ENCODE measurements at regions not wholly inside any gene's neighbourhood (a gene's known extent, or its start where the extent isn't known, plus 50 kb on each side); places are given as distances from the start of the nearest gene placed in this dataset.
"Not testable (repeated sequence)": the region's sequence is repeated elsewhere in the genome, so short reads cannot be mapped to it uniquely, and the experiment has no call there.

DNA sequence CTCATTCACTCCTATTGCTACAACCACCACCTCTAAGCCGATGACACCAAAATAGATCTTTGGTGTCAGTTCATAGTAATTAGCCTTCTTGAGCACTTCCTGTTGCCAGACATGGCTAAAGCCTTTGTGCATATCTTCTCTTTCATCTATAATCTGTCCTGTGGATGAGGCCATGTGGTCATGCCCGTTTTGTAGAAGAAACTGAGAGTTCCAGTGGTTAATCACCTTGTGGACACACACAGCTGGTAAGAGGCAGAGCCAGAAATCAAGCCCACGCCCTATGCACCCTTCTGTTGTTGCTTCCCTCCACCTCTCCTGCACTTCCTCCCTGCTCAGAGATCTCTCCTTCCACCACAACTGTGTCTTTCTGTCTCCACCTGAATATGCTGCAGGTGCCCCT is 285.1 kb upstream of the PFKP start:
- no peak for DNase-seq

DNA sequence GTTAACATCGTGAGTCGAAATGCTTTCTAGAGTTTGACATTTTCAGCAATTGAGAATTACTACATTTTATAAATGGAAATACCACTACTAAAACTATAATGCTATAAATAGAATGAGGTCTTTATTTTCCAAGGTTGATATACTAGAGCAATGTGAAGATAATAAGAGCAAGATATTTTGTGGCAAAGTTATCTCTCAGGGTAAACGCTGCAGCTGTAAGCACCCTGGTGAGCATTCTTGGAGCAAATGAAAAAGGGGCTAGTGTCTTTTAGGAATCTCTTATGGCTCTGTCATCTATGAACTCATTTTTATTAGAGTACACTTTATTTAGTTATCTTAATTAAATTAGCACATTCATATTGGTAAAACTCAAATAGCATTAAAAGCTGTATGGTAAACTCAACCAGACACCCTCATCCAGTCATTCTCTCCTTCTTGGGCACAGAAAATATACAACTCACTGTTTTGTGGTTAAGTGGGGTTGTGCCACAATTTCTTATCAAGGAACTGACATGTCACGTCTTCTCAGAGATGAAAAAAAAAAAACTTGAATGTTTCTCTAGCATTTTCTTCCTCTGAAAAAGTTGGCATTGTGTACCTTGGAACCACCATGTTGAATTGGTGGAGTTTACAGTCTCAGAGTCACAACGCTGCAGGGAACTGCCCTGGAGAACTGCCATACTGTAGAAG is 289.5 kb upstream of the PFKP start:
- DNase-seq, result no peak

DNA sequence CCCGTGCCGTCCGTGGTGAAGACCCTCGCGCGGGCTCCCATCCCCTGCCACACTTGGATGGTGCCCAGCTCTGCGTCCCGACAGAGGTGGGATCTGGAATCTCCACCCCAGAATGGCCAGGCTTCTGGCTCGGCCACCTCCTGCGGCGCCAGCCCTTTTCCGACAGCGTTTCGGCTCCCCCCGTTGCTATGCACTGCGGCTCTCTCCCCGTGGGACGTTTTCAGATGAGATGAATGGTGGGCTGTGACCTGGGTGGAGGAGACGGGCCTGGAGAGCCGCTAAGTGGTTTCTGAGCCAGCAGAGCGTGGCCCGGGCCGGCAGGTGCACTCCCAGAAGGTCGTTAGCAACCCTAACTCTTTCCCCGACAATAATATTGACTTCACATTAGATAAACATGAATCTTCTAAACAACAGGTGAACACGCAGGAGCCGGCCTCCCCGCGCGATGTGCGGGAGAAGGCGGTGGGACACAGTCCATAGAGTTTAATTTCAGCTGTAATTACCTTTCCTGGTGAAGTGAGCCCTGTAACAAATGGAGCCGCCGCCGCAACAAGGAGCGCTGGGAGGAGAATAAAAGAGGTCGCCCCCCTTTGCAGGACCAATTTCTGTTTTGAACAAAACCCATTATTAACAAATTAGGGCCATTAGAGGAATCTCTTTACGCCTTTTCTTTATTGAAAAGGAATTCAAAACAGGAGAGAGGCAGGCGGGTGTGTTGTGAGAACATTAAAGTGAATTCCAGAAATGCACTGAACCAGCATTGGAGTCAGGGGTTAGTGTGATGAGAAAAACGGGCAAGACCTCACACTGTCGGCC is 294.3 kb upstream of the PFKP start:
- DNase-seq, result no peak

DNA sequence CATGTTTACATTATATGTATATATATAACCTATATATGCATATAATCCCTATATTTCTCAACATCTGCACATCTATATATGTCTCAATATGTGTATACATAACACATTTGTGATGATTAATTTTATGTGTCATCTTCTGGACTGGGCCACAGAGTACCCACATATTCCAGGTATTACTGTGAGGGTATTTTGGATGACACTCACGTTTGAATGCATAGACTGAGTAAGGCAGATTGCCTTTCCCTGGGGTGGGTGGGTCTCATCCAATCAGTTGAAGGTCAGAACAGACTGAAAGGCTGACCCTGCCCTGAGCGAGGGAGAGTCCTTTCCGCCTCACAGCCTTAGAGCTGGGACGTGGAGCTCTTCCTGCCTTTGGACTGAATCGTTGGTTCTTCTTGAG is 295.2 kb upstream of the PFKP start:
- DNase-seq, result no peak

DNA sequence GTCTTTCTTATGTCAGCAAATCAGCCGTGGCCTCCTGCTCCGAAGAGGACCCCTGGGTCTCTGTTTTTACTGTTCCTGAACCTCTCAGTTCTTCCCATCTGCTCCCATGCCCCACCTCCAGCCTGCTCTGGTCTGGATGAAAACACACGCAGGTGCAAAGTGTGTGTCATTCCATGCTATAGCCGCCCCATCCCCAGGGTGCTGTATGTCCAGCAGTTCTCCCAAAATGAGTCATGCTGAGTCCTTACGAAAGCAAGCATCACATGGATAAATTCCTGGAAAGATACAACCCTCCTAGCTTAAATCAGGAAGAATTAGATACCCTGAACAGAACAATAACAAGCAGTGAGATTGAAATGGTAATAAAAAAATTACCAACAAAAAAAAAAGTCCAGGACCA is 300.1 kb upstream of the PFKP start:
- DNase-seq, result not testable (repeated sequence)

DNA sequence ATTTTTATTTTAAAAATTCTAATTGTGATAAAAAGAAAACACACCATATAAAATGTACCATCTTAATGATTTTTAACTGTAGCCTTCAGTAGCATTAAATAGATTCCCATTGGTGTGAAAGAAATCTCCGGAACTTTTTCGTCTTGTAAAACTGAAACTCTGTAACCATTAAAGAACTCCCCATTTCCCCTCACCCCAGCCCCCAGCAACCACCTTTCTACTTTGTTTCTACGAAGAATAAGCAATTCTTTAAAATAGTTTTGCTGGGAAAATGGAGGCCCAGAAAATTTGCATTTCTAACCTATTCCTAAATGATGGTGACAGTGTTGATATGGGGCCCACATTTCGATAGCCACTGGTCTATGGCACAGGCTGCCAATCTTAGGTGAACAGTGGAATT is 305.4 kb upstream of the PFKP start:
- DNase-seq, result no peak

DNA sequence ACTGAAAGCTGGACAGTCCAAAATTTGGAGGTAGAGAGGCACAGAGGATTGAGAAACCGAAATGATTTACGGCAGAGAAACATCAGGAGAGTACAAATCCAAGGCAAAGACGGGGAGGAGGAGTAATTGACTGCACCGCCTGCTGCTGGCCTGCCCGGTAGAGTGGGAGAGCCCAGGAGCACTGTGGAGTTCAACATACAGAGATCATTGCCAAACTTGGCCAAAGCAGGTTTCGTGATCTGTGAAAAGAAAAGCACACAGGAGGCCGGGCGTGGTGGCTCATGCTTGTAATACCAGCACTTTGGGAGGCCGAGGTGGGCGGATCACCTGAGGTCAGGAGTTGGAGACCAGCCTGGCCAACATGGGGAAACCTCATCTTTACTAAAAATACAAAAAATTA is 306.0 kb upstream of the PFKP start:
- no peak for DNase-seq

DNA sequence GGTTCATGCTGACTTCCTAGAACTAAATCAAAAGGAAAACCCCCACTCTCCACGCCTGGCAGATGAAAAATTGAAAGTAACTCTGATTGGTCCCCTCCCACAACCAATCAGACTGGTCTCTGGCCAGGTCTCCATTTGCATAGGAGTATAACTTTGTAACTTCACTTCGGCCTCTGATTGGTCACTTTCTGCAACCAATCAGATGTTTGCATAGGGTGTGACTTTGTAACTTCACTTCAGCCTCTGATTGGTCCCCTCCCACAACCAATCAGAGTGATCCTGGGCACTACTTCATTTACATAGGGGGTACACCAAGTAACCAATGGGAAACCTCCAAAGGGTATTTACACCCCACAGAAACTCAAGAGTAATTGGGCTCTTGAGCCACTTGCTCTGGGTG is 306.6 kb upstream of the PFKP start:
- DNase-seq, result no peak

DNA sequence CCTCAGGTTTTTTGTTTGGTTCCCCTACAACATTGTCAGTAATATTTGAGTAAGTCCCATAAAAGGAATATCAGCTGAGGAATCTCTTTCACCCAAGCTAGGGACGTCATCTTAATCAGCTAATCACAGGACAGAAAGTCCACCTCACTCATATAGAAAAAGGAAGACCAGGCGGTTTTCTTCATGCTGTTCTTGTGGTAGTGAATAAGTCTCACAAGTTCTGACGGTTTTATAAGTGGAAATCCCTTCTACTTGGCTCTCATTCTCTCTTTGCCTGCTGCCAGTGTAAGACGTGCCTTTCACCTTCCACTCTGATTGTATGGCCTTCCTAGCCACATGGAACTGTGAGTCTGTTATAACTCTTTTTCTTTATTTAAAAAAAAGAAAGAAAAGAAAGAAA is 308.1 kb upstream of the PFKP start:
- DNase-seq, result no peak

DNA sequence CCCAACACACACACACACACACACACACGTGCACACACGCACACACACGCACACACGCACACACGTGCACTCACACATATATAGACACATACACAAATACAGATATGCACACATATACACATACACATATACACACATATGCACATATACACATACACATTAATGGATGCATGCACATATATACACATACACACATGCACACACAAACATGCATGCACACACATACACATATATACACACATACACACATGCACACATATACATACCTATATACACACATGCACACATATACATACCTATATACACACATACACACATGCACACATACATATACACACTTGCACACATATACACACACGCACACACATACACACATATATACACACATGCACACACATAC is 312.4 kb upstream of the PFKP start:
- DNase-seq, result no peak

DNA sequence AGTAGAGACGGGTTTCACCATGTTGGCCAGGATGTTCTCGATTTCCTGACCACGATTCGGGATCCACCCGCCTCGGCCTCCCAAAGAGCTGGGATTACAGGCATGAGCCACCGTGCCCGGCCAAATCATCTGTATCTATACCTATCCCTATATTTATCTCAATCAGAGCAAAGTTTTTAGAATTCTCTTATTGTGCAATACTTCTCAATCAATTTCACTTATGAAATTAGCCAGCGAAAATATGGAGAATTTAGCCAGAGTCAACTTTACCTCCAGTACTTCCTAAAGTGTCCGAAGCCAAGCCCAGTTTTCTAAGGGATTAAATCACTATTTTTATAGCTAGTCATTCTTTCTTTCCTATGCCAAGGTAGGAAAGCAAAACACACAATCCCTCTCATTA is 319.1 kb upstream of the PFKP start:
- DNase-seq, result no peak

DNA sequence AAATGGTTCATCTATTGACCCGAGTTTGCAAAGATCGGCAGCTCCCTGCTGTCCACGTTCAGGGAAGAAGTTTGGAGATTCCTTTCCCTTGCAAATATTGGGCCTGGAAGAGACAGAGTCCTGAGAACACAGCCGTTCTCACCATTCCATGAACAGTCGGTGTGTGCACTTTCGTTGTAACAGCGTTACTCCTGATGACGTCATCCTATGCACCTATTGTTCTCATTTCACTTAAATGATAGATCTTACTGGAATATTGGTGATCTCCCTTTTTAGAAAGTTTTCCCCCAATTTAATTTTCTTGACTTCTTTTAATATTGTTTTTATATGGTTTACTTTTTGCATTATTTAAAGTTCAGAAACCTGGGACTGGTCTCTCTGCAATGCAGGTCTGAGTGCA is 320.7 kb upstream of the PFKP start:
- DNase-seq, result no peak

DNA sequence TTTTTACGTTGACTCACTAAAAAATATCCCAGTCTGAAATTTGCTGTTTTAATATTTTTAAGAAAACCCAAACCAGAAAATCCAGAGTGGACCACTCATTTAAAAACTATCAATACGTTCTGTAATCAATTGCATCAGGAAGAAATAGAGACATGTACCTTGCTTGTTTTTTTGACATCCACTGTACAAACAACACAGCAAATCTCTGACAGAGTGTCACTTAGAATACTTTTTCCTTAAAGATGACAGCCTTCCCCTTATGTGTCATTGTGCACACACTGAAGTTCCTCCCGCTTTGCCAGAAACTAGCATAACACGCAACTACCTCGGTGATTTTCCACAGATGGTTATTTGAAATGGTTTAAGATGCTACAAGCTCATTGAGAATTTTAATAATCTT is 321.7 kb upstream of the PFKP start:
- DNase-seq, result no peak

DNA sequence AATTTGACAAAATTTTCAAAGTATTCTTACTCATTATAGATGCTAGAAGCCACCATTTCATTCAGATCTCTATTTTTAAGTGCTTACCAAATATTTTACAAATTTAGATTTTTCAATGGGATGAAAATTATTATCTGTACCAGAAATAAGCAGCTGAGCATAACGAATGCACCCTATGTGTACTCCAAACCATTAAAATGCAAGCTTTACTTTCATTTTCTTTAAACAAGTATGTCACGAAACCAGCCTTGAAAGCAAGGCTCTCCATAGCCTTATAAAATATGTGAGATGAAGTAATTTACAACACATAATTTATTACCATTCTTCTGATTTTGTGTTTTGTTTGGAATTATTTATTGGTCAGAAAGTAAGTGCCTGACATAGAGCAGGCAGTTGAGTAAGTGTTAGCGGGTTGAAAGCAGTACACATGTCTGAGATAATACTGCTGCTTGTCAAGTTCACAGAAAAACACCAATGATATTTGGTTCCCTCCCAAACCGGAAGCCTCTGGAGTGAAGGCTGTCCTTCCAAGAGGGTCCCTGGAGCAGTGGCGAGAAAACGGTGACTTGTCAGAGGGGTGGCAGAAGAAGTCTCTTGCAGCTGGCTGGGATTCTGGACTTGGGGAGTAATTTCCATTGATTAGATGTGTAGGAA is 322.7 kb upstream of the PFKP start:
- no peak for DNase-seq

DNA sequence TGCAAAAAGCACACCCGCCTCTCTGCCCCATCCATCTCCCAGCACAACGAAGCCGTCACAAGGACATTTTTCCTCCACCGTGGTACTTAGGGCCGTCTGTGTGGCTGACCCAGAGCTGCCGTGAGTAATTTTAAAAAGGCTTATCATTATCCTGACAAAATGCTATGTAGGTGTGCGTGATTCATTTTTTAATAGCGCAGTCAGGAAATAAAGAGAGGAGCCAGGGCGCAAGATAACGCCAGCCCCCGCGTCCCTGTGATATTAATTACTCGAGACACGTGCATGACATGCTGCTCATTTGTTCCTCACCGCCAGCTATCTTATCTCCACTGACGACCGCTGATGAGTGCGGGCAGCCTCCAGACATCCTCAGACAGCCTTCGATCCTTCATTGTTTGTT is 332.7 kb upstream of the PFKP start:
- no peak for DNase-seq

DNA sequence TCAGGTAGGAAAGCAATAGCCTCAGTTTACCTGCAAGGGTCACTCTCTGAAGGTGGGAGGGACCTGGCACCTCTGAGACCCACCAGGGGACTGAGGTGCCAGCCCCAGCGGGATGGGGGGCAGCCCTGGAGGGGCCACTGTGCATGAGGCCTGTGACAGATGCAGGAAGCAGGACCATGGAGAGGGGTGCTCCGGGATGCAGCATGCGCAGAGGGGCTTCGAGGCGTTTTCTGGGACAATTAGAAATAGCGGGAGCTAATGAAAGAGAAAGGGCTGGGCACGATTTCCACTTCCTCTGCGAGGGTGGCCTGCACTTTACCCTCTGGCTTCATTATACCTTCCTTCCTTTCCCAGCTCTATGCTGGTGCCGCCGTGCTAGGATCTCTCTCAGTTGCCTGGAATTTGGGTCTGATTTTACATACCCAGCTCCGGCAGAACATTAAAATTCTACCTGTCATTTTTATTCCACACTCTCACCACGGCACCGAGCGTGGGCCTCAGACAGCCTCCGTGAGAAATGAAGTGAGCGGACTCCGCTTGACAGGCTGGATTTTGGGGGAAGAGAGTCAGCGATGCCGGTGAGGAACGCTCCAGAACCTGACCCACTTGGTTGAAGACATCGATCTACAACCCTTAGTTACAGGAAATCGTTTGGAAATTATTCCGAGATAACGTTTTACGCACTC is 333.9 kb upstream of the PFKP start:
- DNase-seq, result no peak

DNA sequence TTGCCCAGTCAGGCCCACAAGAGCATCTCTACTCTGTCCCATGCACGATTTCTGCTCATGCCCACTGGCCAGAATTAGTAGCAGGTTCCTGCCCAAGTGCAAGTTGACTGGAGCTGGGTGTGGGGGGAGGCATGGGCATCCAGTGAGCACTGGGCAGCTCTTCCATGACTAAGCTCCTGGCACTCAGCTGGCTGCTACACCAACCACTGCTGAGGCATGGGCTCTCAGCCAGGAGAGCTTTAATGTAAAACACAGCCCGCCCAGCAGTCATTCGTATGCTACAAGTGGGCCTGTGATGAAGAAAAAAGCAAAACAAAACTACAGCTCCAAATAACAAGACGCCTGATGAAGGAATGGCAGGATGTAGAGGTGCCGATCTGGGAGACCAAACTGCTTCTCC is 335.4 kb upstream of the PFKP start:
- no peak for DNase-seq

DNA sequence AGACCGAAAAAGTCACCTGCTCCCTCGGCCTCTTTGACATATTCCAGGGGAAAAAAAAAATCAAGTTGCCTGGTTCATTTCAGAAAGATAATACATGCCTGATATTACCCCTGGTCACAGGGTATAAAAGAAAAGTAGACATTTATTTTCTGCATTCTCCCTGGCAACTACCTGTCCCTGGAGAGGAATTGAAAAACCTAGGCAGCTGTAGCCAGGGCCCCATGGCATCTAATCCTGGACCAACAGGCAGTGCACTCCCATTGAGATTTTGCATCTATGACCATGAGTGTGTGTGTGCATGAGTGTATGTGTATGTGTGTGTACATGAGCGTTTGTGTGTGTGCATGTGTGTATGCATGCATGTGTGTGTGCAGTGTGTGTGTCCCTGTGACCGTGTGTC is 338.2 kb upstream of the PFKP start:
- DNase-seq, result no peak

DNA sequence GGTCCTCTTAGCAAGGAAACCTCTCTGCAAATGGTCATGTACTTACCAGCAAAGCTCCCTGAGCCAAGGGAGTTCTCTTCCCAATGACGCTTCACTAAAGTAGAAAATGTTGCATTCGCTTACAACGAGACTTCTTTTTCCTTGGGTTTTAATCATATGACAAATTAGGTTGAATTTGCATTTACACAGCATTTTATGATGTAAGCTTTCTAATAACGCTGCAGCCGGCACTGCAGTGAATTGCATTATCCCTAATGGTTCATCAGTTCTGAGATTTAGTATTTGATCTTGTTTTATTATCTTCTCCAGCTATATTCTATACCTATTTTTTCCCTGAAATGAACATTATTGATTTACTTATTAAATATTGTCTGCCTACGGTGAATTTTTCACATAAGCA is 339.3 kb upstream of the PFKP start:
- DNase-seq, result no peak

DNA sequence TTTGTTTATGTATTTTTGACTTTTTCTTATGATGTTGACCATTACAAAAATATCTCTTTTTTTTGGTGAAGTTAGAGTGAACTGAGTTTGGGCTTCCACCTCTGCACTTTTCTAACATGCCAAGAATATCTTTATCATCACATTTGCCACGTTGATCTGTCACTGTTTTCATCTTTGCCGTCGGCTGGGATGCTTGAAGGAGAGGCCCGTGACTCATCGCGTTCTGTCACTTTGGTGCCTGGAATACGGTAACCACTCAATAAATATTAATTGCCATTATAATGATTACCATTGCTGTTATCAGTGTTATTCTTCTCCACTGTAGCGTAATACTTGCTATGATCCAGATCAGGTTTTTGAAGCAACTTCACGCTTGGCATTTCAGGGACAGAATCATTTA is 350.8 kb upstream of the PFKP start:
- no peak for DNase-seq

DNA sequence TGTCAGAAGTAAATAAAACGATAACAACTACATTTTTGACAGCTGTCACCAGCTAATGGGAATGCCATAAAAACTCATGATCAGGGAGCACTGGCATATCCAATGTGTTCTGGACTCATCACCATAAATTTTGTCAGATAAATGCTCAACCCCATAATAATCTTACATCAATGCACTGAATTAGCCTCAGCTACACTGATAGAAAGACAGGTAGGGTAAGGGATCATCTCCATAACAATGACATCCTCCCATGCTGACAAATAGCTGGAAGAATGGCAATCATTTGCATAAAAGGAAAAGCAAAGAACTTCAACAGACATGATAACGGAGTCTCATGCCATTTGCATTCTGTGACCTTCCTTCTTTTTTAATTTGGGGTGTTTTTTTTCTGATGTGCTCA is 352.8 kb upstream of the PFKP start:
- no peak for DNase-seq

DNA sequence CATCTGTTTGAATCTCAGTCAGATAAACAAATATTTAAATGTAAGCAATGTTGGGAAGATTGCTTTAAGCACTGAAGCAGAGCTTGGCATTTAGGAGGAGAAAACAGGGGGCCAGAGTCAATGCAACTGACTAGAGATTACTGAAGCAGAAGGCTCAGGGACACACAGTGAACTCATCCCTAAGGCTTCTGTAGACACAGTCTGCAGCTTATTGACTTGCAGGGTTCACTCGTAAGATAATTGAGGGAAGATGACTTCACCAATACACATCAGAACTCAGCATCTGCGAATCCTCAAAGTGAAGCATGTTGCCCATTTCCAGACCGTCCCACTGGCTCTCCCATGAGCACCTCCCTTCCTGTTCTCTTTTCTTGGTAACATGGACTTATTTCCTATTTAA is 363.4 kb upstream of the PFKP start:
- no peak for DNase-seq

DNA sequence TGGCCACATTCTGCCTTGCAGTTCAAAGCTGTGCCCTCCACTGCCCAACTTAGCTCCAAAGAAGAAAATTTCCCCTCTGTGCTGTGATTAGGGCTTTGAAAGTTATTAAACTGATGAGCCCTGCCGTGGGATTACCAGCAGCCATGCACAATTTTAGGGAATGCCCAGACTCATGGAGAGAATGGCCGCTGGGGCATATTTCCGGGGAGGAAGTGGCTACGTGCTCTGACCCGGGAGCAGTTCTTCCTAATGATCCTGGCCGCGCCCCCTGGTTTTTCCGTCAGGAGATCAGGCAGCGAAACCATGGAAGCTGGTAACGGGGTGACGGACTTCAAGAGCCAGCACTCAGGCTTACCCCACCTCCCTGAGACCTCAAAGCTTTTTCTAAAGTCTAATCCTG is 365.5 kb upstream of the PFKP start:
- no peak for DNase-seq
